ENCODE measurements at regions not wholly inside any gene's neighbourhood (a gene's known extent, or its start where the extent isn't known, plus 50 kb on each side); places are given as distances from the start of the nearest gene placed in this dataset.

GRCh38 chr10:7027237-7027912 lies 383.5 kb downstream of the SFMBT2 start:
- TF ChIP-seq POLR2AphosphoS5 (IDR thresholded peaks at IDR 0.05) (no peak), CTCF (IDR thresholded peaks at IDR 0.05) (no peak), EP300 (IDR thresholded peaks at IDR 0.05; ENCODE audit: low read depth) (no peak), POLR2A (IDR thresholded peaks at IDR 0.05) (no peak)

Measured in transverse colon (tissue), 4 donors.